ENCODE measurements at regions not wholly inside any gene's neighbourhood (a gene's known extent, or its start where the extent isn't known, plus 50 kb on each side); places are given as distances from the start of the nearest gene placed in this dataset.

DNA sequence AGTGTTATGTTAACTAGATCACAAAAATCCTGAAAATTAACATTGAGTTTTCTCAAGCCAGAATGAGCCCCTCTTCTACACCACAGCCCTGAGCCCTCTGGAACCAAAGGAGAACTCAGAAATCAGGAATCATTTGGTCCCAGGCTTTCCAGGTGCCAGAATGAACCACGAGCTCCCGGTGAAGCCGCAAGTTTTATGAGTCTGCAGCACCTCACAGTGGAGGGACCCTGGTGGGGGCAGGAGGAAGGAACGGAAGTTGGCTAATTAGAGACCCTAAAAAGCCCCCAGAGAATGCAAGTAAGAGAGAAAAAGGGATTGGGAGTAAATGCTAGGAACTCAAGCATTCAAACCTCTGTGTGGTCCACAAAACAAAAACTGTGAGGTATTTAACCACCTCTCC lies 52.9 kb upstream of the BCL2L14 start:
- no peak for DNase-seq

- DNase-seq = no peak
Observed at GRCh38 chr12:12018454-12018853, 52.3 kb upstream of the BCL2L14 start.

DNA sequence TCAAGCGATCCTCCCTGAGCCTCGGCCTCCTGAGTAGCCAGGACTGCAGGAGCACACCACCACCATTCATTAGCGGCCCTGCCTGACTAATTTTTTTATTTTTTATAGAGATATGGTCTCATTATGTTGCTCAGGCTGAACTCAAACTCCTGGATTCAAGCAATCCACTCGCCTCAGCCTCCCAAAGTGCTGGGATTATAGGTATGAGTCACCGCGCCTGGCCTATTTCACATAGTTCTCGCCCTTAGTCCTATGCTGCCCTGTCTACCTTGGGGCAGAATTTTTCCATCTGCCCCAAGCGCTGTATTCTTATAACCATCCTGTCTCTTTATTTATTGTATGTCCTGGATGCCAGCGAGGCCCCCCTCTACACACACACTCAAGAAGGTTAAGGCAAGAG lies 50.9 kb upstream of the BCL2L14 start:
- DNase-seq = no peak

GRCh38 chr12:12020762-12021161 lies 50.0 kb upstream of the BCL2L14 start:
- DNase-seq = no peak
